ENCODE measurements at regions not wholly inside any gene's neighbourhood (a gene's known extent, or its start where the extent isn't known, plus 50 kb on each side); places are given as distances from the start of the nearest gene placed in this dataset.

GRCh38 chr6:43912116-43912577 is 142.1 kb downstream of the VEGFA start:
- H3K9me3 ChIP-seq (replicated peaks; ENCODE audit: control insufficient read depth, insufficient read depth, low read depth, low read length): no peaks in the 10 kb centered on the region
- in situ Hi-C loops (cut with MboI) (no loop called here), intact Hi-C loops (cut with micrococcal nuclease) (no loop called here)
- ChIA-PET CTCF (ENCODE audit: low intra/inter-chr PET ratio) (no interaction called here), POLR2A (interaction anchor here (0.6 to 7.6 kb wide), 9 partner anchors 9 to 247 kb away, joined by 3 to 102 read pairs (median 4); no protein-coding TSS in a partner anchor)
- H4K20me1 ChIP-seq (replicated peaks; ENCODE audit: control insufficient read depth, insufficient read depth, low read length): no peaks in the 10 kb centered on the region
- no peak overlapping the region for H3K27ac ChIP-seq (ENCODE audit: extremely low read depth, low read depth, low read length)
- 54% methylated on average over 7 of the region's 7 CpGs for WGBS (ENCODE audit: insufficient coverage, low coverage, missing lambda C conversion rate)
- H3K4me3 ChIP-seq: no peak overlapping the region
- H3K27me3 ChIP-seq (ENCODE audit: control insufficient read depth in 2 of 2, insufficient read depth in 2 of 2, low read length in 2 of 2): no peaks in the 10 kb centered on the region
- H3K4me1 ChIP-seq (replicated peaks in 1 of 2; ENCODE audit: control insufficient read depth in 2 of 2, insufficient read depth in 2 of 2, low read length in 2 of 2): peaks cover 27 to 77% of the 10 kb centered on the region in 2 experiments
- no peaks in the 10 kb centered on the region for H3K36me3 ChIP-seq (ENCODE audit: control insufficient read depth, insufficient read depth, low read length)
- no TSS peak for BruUV-seq (replicated peaks)
- H3K79me2 ChIP-seq (ENCODE audit: control insufficient read depth, insufficient read depth, low read length): no peaks in the 10 kb centered on the region
- no peak for FAIRE-seq
- H3K9me1 ChIP-seq (ENCODE audit: control insufficient read depth, insufficient read depth, low read length): no peaks in the 10 kb centered on the region
- ATAC-seq: no peak
- H3K9ac ChIP-seq (ENCODE audit: insufficient read depth in 1 of 2, low read depth in 2 of 2, low read length in 2 of 2): peak overlapping the region in 1 of 2 experiments; percentile 70; a peak in 1 of 4 replicates
- DNase-seq (ENCODE audit: extremely low read depth in 1 of 4, low spot score in 3 of 4): no peak
- peak overlapping the region; percentile 35; the same call in 1 of the 2 replicates for H3K4me2 ChIP-seq (ENCODE audit: insufficient read depth, low read length)
- no peak overlapping the region for H2AFZ ChIP-seq (ENCODE audit: low read depth, low read length)
- no peak for TF ChIP-seq XRCC3 (IDR thresholded peaks at IDR 0.05)
- 0 out of 4 replicates have a peak, but pooled peaks of 1 of the 2 experiments have one; percentile 0 for TF ChIP-seq HDAC1 (IDR thresholded peaks at IDR 0.05)
- 0 out of 2 replicates have a peak, but pooled peaks have one; percentile 68 for TF ChIP-seq ZNF668 (CRISPR knock-in tag; IDR thresholded peaks at IDR 0.05)
- TF ChIP-seq CBX1 (IDR thresholded peaks at IDR 0.05; ENCODE audit: low read depth): peak; percentile 88; the same call in 1 of the 2 replicates
- peak in 1 of 2 experiments; percentile 83 for TF ChIP-seq RCOR1 (IDR thresholded peaks at IDR 0.05; ENCODE audit: borderline replicate concordance in 1 of 2, low read depth in 2 of 2, low read length in 2 of 2)
- peak; percentile 97; the same call in 1 of the 2 replicates for TF ChIP-seq SMARCA5 (IDR thresholded peaks at IDR 0.05)
- peak; percentile 31; the same call in 1 of the 2 replicates for TF ChIP-seq VEZF1 (CRISPR knock-in tag; IDR thresholded peaks at IDR 0.05)
- no peak for TF ChIP-seq SMAD4 (CRISPR knock-in tag; conservative IDR thresholded peaks at IDR 0.05)
- TF ChIP-seq TCF7 (IDR thresholded peaks at IDR 0.05; ENCODE audit: borderline replicate concordance): no peak
- peak; percentile 97 for TF ChIP-seq RBM25 (IDR thresholded peaks at IDR 0.05; ENCODE audit: low read depth, low read length, severe bottlenecking)
- peak; percentile 98 for TF ChIP-seq HDAC2 (IDR thresholded peaks at IDR 0.05)
- TF ChIP-seq PYGO2 (tag; IDR thresholded peaks at IDR 0.05): 0 out of 2 replicates have a peak, but pooled peaks have one; percentile 44
- 0 out of 2 replicates have a peak, but pooled peaks have one; percentile 4 for TF ChIP-seq CTBP1 (IDR thresholded peaks at IDR 0.05; ENCODE audit: borderline replicate concordance)
- TF ChIP-seq NFE2L1 (tag; IDR thresholded peaks at IDR 0.05; ENCODE audit: borderline replicate concordance, low read depth): no peak
- no peak for TF ChIP-seq ATF1 (CRISPR knock-in tag; IDR thresholded peaks at IDR 0.05)
- TF ChIP-seq ATF1 (tag; IDR thresholded peaks at IDR 0.05): peak; percentile 31; the same call in 1 of the 2 replicates
- TF ChIP-seq ADNP (tag; IDR thresholded peaks at IDR 0.05): peak; percentile 99
- no peak for TF ChIP-seq DMBX1 (CRISPR knock-in tag; IDR thresholded peaks at IDR 0.05; ENCODE audit: borderline replicate concordance)
- TF ChIP-seq SRSF3 (IDR thresholded peaks at IDR 0.05; ENCODE audit: insufficient read depth, low read length): no peak
- 0 out of 2 replicates have a peak, but pooled peaks have one; percentile 33 for TF ChIP-seq ZNF24 (IDR thresholded peaks at IDR 0.05)
- no peak for TF ChIP-seq ZC3H11A (IDR thresholded peaks at IDR 0.05; ENCODE audit: low read depth, low read length)
- TF ChIP-seq HMG20A (CRISPR knock-in tag; conservative IDR thresholded peaks at IDR 0.05): no peak
- no peak for TF ChIP-seq C11orf30 (IDR thresholded peaks at IDR 0.05; ENCODE audit: low read depth)
- 0 out of 2 replicates have a peak, but pooled peaks have one; percentile 69 for TF ChIP-seq HDGF (IDR thresholded peaks at IDR 0.05)
- no peak for TF ChIP-seq TAF7 (tag; IDR thresholded peaks at IDR 0.05)
- 0 out of 2 replicates have a peak, but pooled peaks have one; percentile 0 for TF ChIP-seq MTA1 (IDR thresholded peaks at IDR 0.05; ENCODE audit: borderline replicate concordance)

Measured in K562 (cell line).